ENCODE measurements at regions not wholly inside any gene's neighbourhood (a gene's known extent, or its start where the extent isn't known, plus 50 kb on each side); places are given as distances from the start of the nearest gene placed in this dataset.

DNA sequence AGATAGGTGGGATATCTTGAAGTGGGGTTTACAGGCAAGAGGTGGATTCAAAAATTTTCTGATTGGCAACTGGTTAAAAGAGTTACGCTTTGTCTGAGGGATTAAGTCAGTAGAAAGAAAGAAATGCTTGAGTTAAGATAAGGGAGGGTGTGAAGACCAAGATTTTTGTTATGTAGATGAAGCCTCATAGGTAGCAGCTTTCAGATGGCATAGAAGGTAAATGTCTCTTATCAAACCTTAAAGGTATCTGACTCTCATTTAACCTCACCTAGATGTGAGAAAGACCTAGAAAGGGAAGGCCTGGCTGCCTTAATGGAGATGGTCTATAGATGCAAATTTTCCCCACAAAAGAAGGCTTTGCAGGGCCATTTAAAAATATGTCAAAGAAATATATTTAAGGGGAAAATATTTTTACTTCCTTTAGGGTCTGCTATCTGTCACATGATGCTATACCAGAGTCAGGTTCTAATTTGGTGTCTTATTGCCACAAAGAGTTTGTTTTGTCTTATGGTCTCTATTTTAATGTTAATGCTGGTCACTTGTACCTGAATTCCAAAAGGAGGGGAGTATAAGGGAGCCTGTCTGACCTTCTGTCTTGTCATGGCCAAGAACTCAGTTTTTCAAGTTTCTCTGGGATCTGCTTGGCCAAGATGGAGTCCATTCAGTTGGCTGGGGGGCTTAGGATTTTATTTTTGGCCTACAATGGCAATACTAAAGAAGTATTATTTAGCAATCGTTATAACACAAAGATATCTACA lies 699.1 kb upstream of the AMOT start:
- Histone ChIP-seq H3K36me3 (replicated peaks in 1 of 2; ENCODE audit: control insufficient read depth in 1 of 2, insufficient read depth in 2 of 2, low read length in 2 of 2) (no peaks in the 10 kb centered on the region), H2AFZ (ENCODE audit: low read length) (no peak overlapping the region), H3K4me1 (ENCODE audit: insufficient read depth, low read length) (no peaks in the 10 kb centered on the region), H3K27me3 (ENCODE audit: control insufficient read depth in 1 of 2, insufficient read depth in 2 of 2, low read length in 2 of 2) (no peaks in the 10 kb centered on the region), H3K27ac (ENCODE audit: extremely low read length, insufficient read depth, low read length) (no peak overlapping the region), H4K20me1 (ENCODE audit: insufficient read depth, low read length) (no peaks in the 10 kb centered on the region), H3K9ac (ENCODE audit: insufficient read depth, low read depth, low read length) (no peak overlapping the region), H3K4me2 (ENCODE audit: low read depth, low read length) (no peak overlapping the region), H3K79me2 (ENCODE audit: insufficient read depth, low read length) (no peaks in the 10 kb centered on the region), H3K9me3 (ENCODE audit: low read length) (no peaks in the 10 kb centered on the region), H3K4me3 (replicated peaks in 1 of 3; ENCODE audit: insufficient read depth in 1 of 3, low read depth in 2 of 3, low read length in 3 of 3) (no peak overlapping the region)
- TF ChIP-seq, protein P1, sequence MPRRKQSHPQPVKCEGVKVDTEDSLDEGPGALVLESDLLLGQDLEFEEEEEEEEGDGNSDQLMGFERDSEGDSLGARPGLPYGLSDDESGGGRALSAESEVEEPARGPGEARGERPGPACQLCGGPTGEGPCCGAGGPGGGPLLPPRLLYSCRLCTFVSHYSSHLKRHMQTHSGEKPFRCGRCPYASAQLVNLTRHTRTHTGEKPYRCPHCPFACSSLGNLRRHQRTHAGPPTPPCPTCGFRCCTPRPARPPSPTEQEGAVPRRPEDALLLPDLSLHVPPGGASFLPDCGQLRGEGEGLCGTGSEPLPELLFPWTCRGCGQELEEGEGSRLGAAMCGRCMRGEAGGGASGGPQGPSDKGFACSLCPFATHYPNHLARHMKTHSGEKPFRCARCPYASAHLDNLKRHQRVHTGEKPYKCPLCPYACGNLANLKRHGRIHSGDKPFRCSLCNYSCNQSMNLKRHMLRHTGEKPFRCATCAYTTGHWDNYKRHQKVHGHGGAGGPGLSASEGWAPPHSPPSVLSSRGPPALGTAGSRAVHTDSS (CRISPR knock-in tag; conservative IDR thresholded peaks at IDR 0.05), result no peak
- TF ChIP-seq MAF1 (CRISPR knock-in tag; IDR thresholded peaks at IDR 0.05; ENCODE audit: borderline replicate concordance) (no peak), RFXANK (CRISPR knock-in tag; IDR thresholded peaks at IDR 0.05) (no peak), ZNF782 (CRISPR knock-in tag; IDR thresholded peaks at IDR 0.05; ENCODE audit: borderline replicate concordance) (no peak), ETV6 (CRISPR knock-in tag; conservative IDR thresholded peaks at IDR 0.05) (no peak), ARID2 (CRISPR knock-in tag; IDR thresholded peaks at IDR 0.05; ENCODE audit: borderline replicate concordance) (no peak), ZNF138 (CRISPR knock-in tag; IDR thresholded peaks at IDR 0.05; ENCODE audit: low read depth) (no peak), ZNF703 (CRISPR knock-in tag; IDR thresholded peaks at IDR 0.05; ENCODE audit: borderline replicate concordance) (no peak), ELF4 (CRISPR knock-in tag; IDR thresholded peaks at IDR 0.05; ENCODE audit: borderline replicate concordance) (no peak), SMARCE1 (IDR thresholded peaks at IDR 0.05; ENCODE audit: borderline replicate concordance) (no peak)
- TF ChIP-seq, protein P2, sequence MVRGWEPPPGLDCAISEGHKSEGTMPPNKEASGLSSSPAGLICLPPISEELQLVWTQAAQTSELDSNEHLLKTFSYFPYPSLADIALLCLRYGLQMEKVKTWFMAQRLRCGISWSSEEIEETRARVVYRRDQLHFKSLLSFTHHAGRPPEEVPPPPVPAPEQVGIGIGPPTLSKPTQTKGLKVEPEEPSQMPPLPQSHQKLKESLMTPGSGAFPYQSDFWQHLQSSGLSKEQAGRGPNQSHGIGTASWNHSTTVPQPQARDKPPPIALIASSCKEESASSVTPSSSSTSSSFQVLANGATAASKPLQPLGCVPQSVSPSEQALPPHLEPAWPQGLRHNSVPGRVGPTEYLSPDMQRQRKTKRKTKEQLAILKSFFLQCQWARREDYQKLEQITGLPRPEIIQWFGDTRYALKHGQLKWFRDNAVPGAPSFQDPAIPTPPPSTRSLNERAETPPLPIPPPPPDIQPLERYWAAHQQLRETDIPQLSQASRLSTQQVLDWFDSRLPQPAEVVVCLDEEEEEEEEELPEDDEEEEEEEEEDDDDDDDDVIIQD (CRISPR knock-in tag; IDR thresholded peaks at IDR 0.05; ENCODE audit: low read depth), result no peak
- TF ChIP-seq, protein P3, sequence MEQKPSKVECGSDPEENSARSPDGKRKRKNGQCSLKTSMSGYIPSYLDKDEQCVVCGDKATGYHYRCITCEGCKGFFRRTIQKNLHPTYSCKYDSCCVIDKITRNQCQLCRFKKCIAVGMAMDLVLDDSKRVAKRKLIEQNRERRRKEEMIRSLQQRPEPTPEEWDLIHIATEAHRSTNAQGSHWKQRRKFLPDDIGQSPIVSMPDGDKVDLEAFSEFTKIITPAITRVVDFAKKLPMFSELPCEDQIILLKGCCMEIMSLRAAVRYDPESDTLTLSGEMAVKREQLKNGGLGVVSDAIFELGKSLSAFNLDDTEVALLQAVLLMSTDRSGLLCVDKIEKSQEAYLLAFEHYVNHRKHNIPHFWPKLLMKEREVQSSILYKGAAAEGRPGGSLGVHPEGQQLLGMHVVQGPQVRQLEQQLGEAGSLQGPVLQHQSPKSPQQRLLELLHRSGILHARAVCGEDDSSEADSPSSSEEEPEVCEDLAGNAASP (CRISPR knock-in tag; IDR thresholded peaks at IDR 0.05; ENCODE audit: borderline replicate concordance), result no peak
- FAIRE-seq, result no peak
- ATAC-seq, result no peak
- BruUV-seq (replicated peaks), result no TSS peak
- ChIA-PET CTCF (ENCODE audit: low intra/inter-chr PET ratio, low total read pairs) (no interaction called here), POLR2A (no interaction called here)
- intact Hi-C loops (cut with micrococcal nuclease; ENCODE audit: unreplicated experiment) (no loop called here), in situ Hi-C loops (cut with HindIII; ENCODE audit: extremely low pct_ligation_motif_present, low pct_unique_long_range_greater_than_20kb) (no loop called here)
- DNase-seq (ENCODE audit: low spot score), result no peak
- 5% methylated on average over 2 of the region's 2 CpGs for WGBS (ENCODE audit: low lambda C conversion rate)
